BLaER1 (cell line): ENCODE measurements at regions not wholly inside any gene's neighbourhood (a gene's known extent, or its start where the extent isn't known, plus 50 kb on each side); places are given as distances from the start of the nearest gene placed in this dataset.

Source experiments
- H3K27ac ChIP-seq: shearing (Covaris generic); formaldehyde crosslinking; 2 replicates; pipeline ENCODE4 v1.8.1; 2022
- H3K27me3 ChIP-seq: shearing (Covaris generic); formaldehyde crosslinking; 2 replicates; pipeline ENCODE4 v1.8.1; 2022
- H3K36me3 ChIP-seq: shearing (Covaris generic); formaldehyde crosslinking; 2 replicates; pipeline ENCODE4 v1.8.1; 2022
- H3K4me1 ChIP-seq: shearing (Covaris generic); formaldehyde crosslinking; 2 replicates; pipeline ENCODE4 v1.8.1; 2022
- H3K4me2 ChIP-seq: shearing (Covaris generic); formaldehyde crosslinking; 2 replicates; pipeline ENCODE4 v1.8.1; 2022
- H3K4me3 ChIP-seq: shearing (Covaris generic); formaldehyde crosslinking; 2 replicates; pipeline ENCODE4 v1.8.1; 2022
- H3K9ac ChIP-seq: shearing (Covaris generic); formaldehyde crosslinking; 2 replicates; pipeline ENCODE4 v1.8.1; 2022
- H3K9me3 ChIP-seq: shearing (Covaris generic); formaldehyde crosslinking; 2 replicates; pipeline ENCODE4 v1.8.1; 2022
- H4K20me1 ChIP-seq: shearing (Covaris generic); formaldehyde crosslinking; 2 replicates; pipeline ENCODE4 v1.8.1; 2022
- Cebpa-rat ChIP-seq: shearing (Covaris generic); IDR thresholded peaks from 2 replicates; pipeline ENCODE4 v1.8.1; 2022

- TF ChIP-seq Cebpa-rat: no peak
- no peak overlapping the region for H3K27ac ChIP-seq
- no peaks in the 10 kb centered on the region for H3K4me1 ChIP-seq
- H3K4me2 ChIP-seq: no peak overlapping the region
- H3K4me3 ChIP-seq: no peak overlapping the region
- H3K9me3 ChIP-seq: 0 out of 2 replicates have a peak, but pooled peaks cover 3% of the 10 kb centered on the region
- no peaks in the 10 kb centered on the region for H3K36me3 ChIP-seq
- H4K20me1 ChIP-seq: no peaks in the 10 kb centered on the region
- no peaks in the 10 kb centered on the region for H3K27me3 ChIP-seq
- H3K9ac ChIP-seq: no peak overlapping the region
Measured at GRCh38 chr1:87464022-87464490, 135.4 kb downstream of the LMO4 start.

DNA sequence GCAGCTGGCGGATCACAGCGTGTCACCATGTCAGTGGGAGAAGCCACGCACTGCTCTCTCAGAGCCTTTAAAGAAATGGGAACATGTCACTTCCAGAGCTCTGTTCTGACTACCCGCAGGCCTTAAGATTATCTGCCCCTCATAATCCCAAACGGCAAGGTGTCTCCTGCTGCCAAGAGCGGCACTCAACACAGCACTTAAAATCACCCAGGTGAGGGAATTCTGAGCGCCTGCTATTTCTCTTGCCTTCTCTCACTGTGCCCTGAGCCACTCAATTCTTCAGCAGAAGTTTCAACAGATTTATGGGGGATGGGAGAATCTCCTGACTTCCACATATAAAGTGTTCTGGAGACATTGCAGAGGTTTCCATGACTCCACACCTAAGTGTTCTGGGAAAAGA is 137.9 kb downstream of the LMO4 start:
- Histone ChIP-seq H3K36me3 (no peaks in the 10 kb centered on the region), H3K27me3 (no peaks in the 10 kb centered on the region), H3K4me2 (no peak overlapping the region), H3K4me3 (no peak overlapping the region), H3K9ac (no peak overlapping the region), H4K20me1 (no peaks in the 10 kb centered on the region), H3K27ac (no peak overlapping the region), H3K9me3 (no peaks in the 10 kb centered on the region), H3K4me1 (no peaks in the 10 kb centered on the region)
- no peak for TF ChIP-seq Cebpa-rat

GRCh38 chr1:87472716-87473115 is 144.0 kb downstream of the LMO4 start:
- Histone ChIP-seq H3K27ac (no peak overlapping the region), H4K20me1 (no peaks in the 10 kb centered on the region), H3K27me3 (no peaks in the 10 kb centered on the region), H3K9ac (no peak overlapping the region), H3K4me3 (no peak overlapping the region), H3K4me1 (no peaks in the 10 kb centered on the region), H3K36me3 (no peaks in the 10 kb centered on the region), H3K9me3 (no peaks in the 10 kb centered on the region), H3K4me2 (no peak overlapping the region)
- TF ChIP-seq Cebpa-rat: no peak

- H3K4me3 ChIP-seq: no peak overlapping the region
- H3K9ac ChIP-seq: no peak overlapping the region
- no peaks in the 10 kb centered on the region for H3K27me3 ChIP-seq
- H3K36me3 ChIP-seq: no peaks in the 10 kb centered on the region
- no peaks in the 10 kb centered on the region for H3K9me3 ChIP-seq
- H3K4me2 ChIP-seq: no peak overlapping the region
- TF ChIP-seq Cebpa-rat: no peak
- no peaks in the 10 kb centered on the region for H3K4me1 ChIP-seq
- H4K20me1 ChIP-seq: no peaks in the 10 kb centered on the region
- no peak overlapping the region for H3K27ac ChIP-seq
Measured at GRCh38 chr1:87473203-87473661, 144.6 kb downstream of the LMO4 start.

DNA sequence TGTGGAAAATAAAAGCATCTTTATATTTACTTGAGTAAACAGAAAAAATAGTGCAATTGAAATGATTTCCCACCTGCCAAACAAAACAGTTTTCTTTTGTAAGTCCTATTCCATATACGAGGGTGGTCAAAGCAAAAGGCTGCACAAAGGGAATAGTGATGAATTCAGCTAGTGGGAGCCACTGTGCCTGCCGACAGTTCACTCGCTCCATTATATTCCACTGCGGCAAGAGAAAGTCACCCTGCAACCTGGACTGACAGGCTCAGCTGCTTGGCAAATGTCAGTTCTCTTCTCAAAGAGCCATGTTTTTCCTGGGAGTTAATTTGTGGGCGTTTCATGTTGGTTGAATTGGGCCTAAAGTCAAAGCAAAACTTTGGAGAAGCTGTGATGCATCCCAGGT is 145.4 kb downstream of the LMO4 start:
- H4K20me1 ChIP-seq: no peaks in the 10 kb centered on the region
- no peak for TF ChIP-seq Cebpa-rat
- no peaks in the 10 kb centered on the region for H3K4me1 ChIP-seq

GRCh38 chr1:87478231-87478630 is 149.6 kb downstream of the LMO4 start:
- no peaks in the 10 kb centered on the region for H4K20me1 ChIP-seq
- H3K9me3 ChIP-seq: no peaks in the 10 kb centered on the region
- TF ChIP-seq Cebpa-rat: no peak
- H3K27me3 ChIP-seq: no peaks in the 10 kb centered on the region
- H3K4me1 ChIP-seq: no peaks in the 10 kb centered on the region
- H3K4me3 ChIP-seq: no peak overlapping the region
- H3K9ac ChIP-seq: no peak overlapping the region
- H3K4me2 ChIP-seq: no peak overlapping the region
- H3K36me3 ChIP-seq: no peaks in the 10 kb centered on the region
- H3K27ac ChIP-seq: no peak overlapping the region

More for the DNA sequence above, 145.4 kb downstream of the LMO4 start:
- no peaks in the 10 kb centered on the region for H3K27me3 ChIP-seq
- no peak overlapping the region for H3K4me2 ChIP-seq
- no peak overlapping the region for H3K4me3 ChIP-seq
- no peak overlapping the region for H3K9ac ChIP-seq
- H3K9me3 ChIP-seq: no peaks in the 10 kb centered on the region
- H3K27ac ChIP-seq: no peak overlapping the region
- no peaks in the 10 kb centered on the region for H3K36me3 ChIP-seq

DNA sequence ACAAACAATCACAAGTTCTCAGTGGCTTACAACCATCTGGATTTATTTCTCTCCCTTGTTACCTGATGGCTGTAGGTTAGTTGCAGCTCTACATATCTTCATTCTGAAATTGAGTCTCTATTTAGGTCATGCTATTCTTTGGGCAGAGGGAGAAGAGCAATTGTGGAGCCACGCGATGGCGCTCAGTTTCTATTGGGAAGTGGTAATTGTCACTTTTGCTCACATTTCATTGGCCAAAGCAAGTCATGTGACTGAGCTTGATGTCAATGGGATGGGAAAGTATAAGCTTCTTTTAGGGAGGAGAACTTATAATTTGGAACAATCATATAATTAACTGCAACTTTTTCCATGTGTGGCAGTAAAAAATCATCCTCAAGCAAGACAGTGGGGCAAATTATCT is 166.5 kb downstream of the LMO4 start:
- no peaks in the 10 kb centered on the region for H3K4me1 ChIP-seq
- no peaks in the 10 kb centered on the region for H3K9me3 ChIP-seq
- no peak overlapping the region for H3K9ac ChIP-seq
- no peaks in the 10 kb centered on the region for H3K27me3 ChIP-seq
- no peak for TF ChIP-seq Cebpa-rat
- no peak overlapping the region for H3K4me2 ChIP-seq
- H4K20me1 ChIP-seq: no peaks in the 10 kb centered on the region
- H3K4me3 ChIP-seq: no peak overlapping the region
- H3K27ac ChIP-seq: no peak overlapping the region
- H3K36me3 ChIP-seq: no peaks in the 10 kb centered on the region

DNA sequence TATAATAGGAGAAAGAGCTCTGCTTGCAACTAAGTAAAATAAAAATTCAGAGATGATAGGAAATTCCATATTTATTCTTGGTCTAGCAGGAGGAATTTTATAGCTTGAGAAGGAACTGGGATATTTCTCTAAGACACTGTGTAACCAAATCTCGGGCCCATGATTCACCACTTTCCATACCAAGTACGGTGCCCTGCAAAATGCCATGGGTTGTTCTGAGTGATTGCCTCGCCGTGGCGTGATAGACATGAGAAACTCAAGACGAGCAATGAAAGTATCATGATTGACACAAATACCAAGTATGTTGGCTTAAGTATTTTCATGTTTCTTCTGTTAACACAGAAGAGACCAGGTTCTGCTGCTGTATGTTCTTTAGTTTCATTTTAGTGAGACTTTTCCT is 167.2 kb downstream of the LMO4 start:
- no peaks in the 10 kb centered on the region for H3K27me3 ChIP-seq
- no peak for TF ChIP-seq Cebpa-rat

GRCh38 chr1:87497380-87498203 is 168.9 kb downstream of the LMO4 start:
- Histone ChIP-seq H3K36me3 (no peaks in the 10 kb centered on the region), H4K20me1 (no peaks in the 10 kb centered on the region), H3K4me1 (no peaks in the 10 kb centered on the region), H3K27me3 (no peaks in the 10 kb centered on the region), H3K27ac (no peak overlapping the region), H3K9ac (no peak overlapping the region), H3K9me3 (no peaks in the 10 kb centered on the region), H3K4me2 (no peak overlapping the region), H3K4me3 (no peak overlapping the region)
- no peak for TF ChIP-seq Cebpa-rat

More for the DNA sequence above, 167.2 kb downstream of the LMO4 start:
- Histone ChIP-seq H3K9ac (no peak overlapping the region), H3K9me3 (no peaks in the 10 kb centered on the region), H3K4me1 (no peaks in the 10 kb centered on the region), H4K20me1 (no peaks in the 10 kb centered on the region), H3K4me2 (no peak overlapping the region), H3K36me3 (no peaks in the 10 kb centered on the region), H3K4me3 (no peak overlapping the region), H3K27ac (no peak overlapping the region)

- no peaks in the 10 kb centered on the region for H3K36me3 ChIP-seq
- H4K20me1 ChIP-seq: no peaks in the 10 kb centered on the region
- H3K27me3 ChIP-seq: no peaks in the 10 kb centered on the region
- H3K9me3 ChIP-seq: peaks cover 5% of the 10 kb centered on the region; the same call in 1 of the 2 replicates
- H3K4me3 ChIP-seq: no peak overlapping the region
- H3K27ac ChIP-seq: no peak overlapping the region
- TF ChIP-seq Cebpa-rat: no peak
- H3K4me2 ChIP-seq: no peak overlapping the region
- no peak overlapping the region for H3K9ac ChIP-seq
- peaks cover 4% of the 10 kb centered on the region for H3K4me1 ChIP-seq
Measured at GRCh38 chr1:87501738-87502137, 173.1 kb downstream of the LMO4 start.
